ENCODE measurements at regions not wholly inside any gene's neighbourhood (a gene's known extent, or its start where the extent isn't known, plus 50 kb on each side); places are given as distances from the start of the nearest gene placed in this dataset.

DNA sequence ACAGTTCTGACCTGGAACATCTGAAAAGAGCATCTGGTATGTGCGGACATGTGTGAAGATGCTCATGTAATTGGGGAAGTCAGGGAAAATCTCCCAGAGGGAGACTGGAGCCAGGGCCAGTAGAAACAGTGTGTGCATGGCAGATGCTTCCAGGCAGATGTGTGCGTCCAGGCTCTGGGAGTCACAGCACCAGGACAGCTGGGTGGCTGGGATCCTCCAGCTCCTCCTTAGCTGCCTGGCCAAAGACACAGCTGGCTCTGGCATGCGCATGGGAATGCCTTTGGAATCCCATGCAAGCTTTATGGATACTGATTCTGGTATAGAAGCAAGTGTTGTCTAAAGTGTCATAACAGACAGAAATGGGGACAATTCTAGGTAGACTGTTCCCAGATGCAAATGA is 369.7 kb downstream of the INSIG2 start:
- intact Hi-C loops (cut with micrococcal nuclease; ENCODE audit: unreplicated experiment) = no loop called here
- Histone ChIP-seq H3K4me1 (ENCODE audit: insufficient read depth, low read length, poor library complexity, severe bottlenecking) (no peaks in the 10 kb centered on the region), H3K27ac (ENCODE audit: low read depth, low read length, poor library complexity, severe bottlenecking) (no peak overlapping the region), H3K36me3 (ENCODE audit: insufficient read depth, low read length, poor library complexity, severe bottlenecking) (no peaks in the 10 kb centered on the region), H3K9me3 (ENCODE audit: low read depth, low read length, poor library complexity, severe bottlenecking) (no peaks in the 10 kb centered on the region), H3K4me3 (ENCODE audit: low read depth, low read length, poor library complexity, severe bottlenecking) (no peak overlapping the region), H3K27me3 (replicated peaks; ENCODE audit: insufficient read depth, low read depth, low read length, poor library complexity) (no peaks in the 10 kb centered on the region)
- BruUV-seq (replicated peaks) = no TSS peak
- no peak for TF ChIP-seq EZH2 (IDR thresholded peaks at IDR 0.05; ENCODE audit: borderline replicate concordance, low read depth, low read length, poor library complexity, severe bottlenecking)
- TF ChIP-seq, protein P1, sequence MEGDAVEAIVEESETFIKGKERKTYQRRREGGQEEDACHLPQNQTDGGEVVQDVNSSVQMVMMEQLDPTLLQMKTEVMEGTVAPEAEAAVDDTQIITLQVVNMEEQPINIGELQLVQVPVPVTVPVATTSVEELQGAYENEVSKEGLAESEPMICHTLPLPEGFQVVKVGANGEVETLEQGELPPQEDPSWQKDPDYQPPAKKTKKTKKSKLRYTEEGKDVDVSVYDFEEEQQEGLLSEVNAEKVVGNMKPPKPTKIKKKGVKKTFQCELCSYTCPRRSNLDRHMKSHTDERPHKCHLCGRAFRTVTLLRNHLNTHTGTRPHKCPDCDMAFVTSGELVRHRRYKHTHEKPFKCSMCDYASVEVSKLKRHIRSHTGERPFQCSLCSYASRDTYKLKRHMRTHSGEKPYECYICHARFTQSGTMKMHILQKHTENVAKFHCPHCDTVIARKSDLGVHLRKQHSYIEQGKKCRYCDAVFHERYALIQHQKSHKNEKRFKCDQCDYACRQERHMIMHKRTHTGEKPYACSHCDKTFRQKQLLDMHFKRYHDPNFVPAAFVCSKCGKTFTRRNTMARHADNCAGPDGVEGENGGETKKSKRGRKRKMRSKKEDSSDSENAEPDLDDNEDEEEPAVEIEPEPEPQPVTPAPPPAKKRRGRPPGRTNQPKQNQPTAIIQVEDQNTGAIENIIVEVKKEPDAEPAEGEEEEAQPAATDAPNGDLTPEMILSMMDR (conservative IDR thresholded peaks at IDR 0.05; ENCODE audit: low read depth, low read length) = no peak
- POLR2A ChIA-PET (ENCODE audit: low non-redundant PET) = interaction anchor here (0.6 kb wide), 1 partner anchor 20 kb away, joined by 4 read pairs; no protein-coding TSS in a partner anchor
- DNase-seq (ENCODE audit: low spot score) = no peak
- CTCF ChIA-PET = no interaction called here

DNA sequence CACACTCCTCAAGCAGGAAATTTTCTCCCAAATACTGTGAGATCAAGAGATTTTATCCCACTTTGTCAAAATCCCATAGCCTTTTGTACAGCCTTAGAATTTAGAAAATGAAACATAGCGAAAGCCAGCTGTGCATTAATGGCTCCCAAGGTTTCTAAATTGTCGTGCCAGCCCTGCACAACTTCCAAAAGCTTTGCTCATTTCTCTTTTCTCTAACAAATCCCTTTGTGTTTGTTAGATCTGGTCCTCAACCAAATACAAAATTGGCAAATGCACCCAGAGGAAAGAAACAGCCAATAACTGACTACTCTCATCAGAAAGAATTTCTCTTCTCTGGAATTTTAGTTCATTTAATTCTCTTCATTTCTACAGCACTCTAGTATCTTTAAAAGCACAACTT is 361.1 kb downstream of the INSIG2 start:
- CTCF ChIA-PET = no interaction called here
- BruUV-seq (replicated peaks) = no TSS peak
- Histone ChIP-seq H3K9me3 (ENCODE audit: low read depth, low read length, poor library complexity, severe bottlenecking) (no peaks in the 10 kb centered on the region), H3K36me3 (ENCODE audit: insufficient read depth, low read length, poor library complexity, severe bottlenecking) (no peaks in the 10 kb centered on the region), H3K27me3 (replicated peaks; ENCODE audit: insufficient read depth, low read depth, low read length, poor library complexity) (no peaks in the 10 kb centered on the region), H3K4me3 (ENCODE audit: low read depth, low read length, poor library complexity, severe bottlenecking) (no peak overlapping the region), H3K27ac (ENCODE audit: low read depth, low read length, poor library complexity, severe bottlenecking) (no peak overlapping the region), H3K4me1 (ENCODE audit: insufficient read depth, low read length, poor library complexity, severe bottlenecking) (no peaks in the 10 kb centered on the region)
- intact Hi-C loops (cut with micrococcal nuclease; ENCODE audit: unreplicated experiment) = no loop called here
- POLR2A ChIA-PET (ENCODE audit: low non-redundant PET) = no interaction called here
- no peak for DNase-seq (ENCODE audit: low spot score)
- TF ChIP-seq, protein P1 (conservative IDR thresholded peaks at IDR 0.05; ENCODE audit: low read depth, low read length) = no peak
- TF ChIP-seq EZH2 (IDR thresholded peaks at IDR 0.05; ENCODE audit: borderline replicate concordance, low read depth, low read length, poor library complexity, severe bottlenecking) = no peak

DNA sequence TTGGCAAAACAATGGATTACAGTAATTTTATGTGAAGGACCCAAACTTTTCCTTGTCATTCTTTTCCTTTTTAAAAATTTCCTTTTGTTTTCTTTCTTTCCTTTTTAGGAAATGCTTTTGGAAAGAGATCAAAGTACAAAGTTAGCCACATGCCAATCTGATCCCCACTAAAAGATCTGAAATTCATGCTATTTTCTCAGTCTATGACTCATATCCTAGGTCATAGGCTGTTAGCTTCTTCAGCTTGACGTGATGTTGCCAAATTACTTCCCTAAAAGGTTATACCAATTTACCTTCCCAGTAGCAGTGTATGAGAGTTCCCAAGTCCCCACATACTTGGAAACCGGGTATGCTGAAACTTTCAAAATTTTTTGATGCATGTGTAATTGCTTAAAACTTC is 355.3 kb downstream of the INSIG2 start:
- H3K4me1 ChIP-seq (ENCODE audit: insufficient read depth, low read length, poor library complexity, severe bottlenecking) = no peaks in the 10 kb centered on the region

More for the DNA sequence above, 355.3 kb downstream of the INSIG2 start:
- H3K4me3 ChIP-seq (ENCODE audit: low read depth, low read length, poor library complexity, severe bottlenecking) = no peak overlapping the region
- no peaks in the 10 kb centered on the region for H3K36me3 ChIP-seq (ENCODE audit: insufficient read depth, low read length, poor library complexity, severe bottlenecking)
- no peaks in the 10 kb centered on the region for H3K9me3 ChIP-seq (ENCODE audit: low read depth, low read length, poor library complexity, severe bottlenecking)
- DNase-seq (ENCODE audit: low spot score) = no peak
- intact Hi-C loops (cut with micrococcal nuclease; ENCODE audit: unreplicated experiment) = no loop called here
- no peaks in the 10 kb centered on the region for H3K27me3 ChIP-seq (replicated peaks; ENCODE audit: insufficient read depth, low read depth, low read length, poor library complexity)
- no peak for TF ChIP-seq EZH2 (IDR thresholded peaks at IDR 0.05; ENCODE audit: borderline replicate concordance, low read depth, low read length, poor library complexity, severe bottlenecking)
- TF ChIP-seq, protein P1 (conservative IDR thresholded peaks at IDR 0.05; ENCODE audit: low read depth, low read length) = no peak
- ChIA-PET POLR2A (ENCODE audit: low non-redundant PET) (no interaction called here), CTCF (no interaction called here)
- no peak overlapping the region for H3K27ac ChIP-seq (ENCODE audit: low read depth, low read length, poor library complexity, severe bottlenecking)
- BruUV-seq (replicated peaks) = no TSS peak

All from A673 (cell line).